Parathyroid adenoma (tissue), 2 donors: ENCODE measurements at regions not wholly inside any gene's neighbourhood (a gene's known extent, or its start where the extent isn't known, plus 50 kb on each side); places are given as distances from the start of the nearest gene placed in this dataset.

ENCODE experiments used
- H2AFZ ChIP-seq: fragments of 300-600 bp; sonication (generic); one replicate; pipeline ENCODE4 v1.7.0; 2017; ENCODE audit warnings: antibody characterized with exemption, mild to moderate bottlenecking
- H3K27ac ChIP-seq: fragments of 300-600 bp; sonication (generic); one replicate; pipeline ENCODE4 v1.7.0; 2017
- H3K27me3 ChIP-seq: fragments of 300-600 bp; sonication (generic); one replicate; pipeline ENCODE4 v1.7.0; 2017; ENCODE audit warnings: low read length; ENCODE audit not compliant: control insufficient read depth, insufficient read depth
- H3K36me3 ChIP-seq: fragments of 300-600 bp; sonication (generic); one replicate; pipeline ENCODE4 v1.7.0; 2017; ENCODE audit warnings: low read length; ENCODE audit not compliant: control insufficient read depth, insufficient read depth
- H3K4me1 ChIP-seq: fragments of 300-600 bp; sonication (generic); one replicate; pipeline ENCODE4 v1.7.0; 2017; ENCODE audit warnings: control low read depth
- H3K4me2 ChIP-seq: fragments of 300-600 bp; sonication (generic); one replicate; pipeline ENCODE4 v1.7.0; 2017; ENCODE audit warnings: low read length
- H3K4me3 ChIP-seq: fragments of 300-600 bp; sonication (generic); one replicate; pipeline ENCODE4 v1.7.0; 2017; ENCODE audit warnings: low read depth, low read length
- H3K79me2 ChIP-seq: fragments of 300-600 bp; sonication (generic); one replicate; pipeline ENCODE4 v1.7.0; 2017; ENCODE audit warnings: control low read depth
- H3K9ac ChIP-seq: fragments of 300-600 bp; sonication (generic); one replicate; pipeline ENCODE4 v1.7.0; 2017; ENCODE audit warnings: mild to moderate bottlenecking
- H3K9me3 ChIP-seq: fragments of 300-600 bp; sonication (generic); one replicate; pipeline ENCODE4 v1.7.0; 2017; ENCODE audit warnings: low read length; ENCODE audit not compliant: control insufficient read depth
- TF ChIP-seq, protein P1 (sequence below): fragments of 300-600 bp; sonication (generic); IDR thresholded peaks from one replicate; pipeline ENCODE4 v1.7.0; 2017; ENCODE audit warnings: antibody characterized with exemption, mild to moderate bottlenecking
- donor health status: primary hyperparathyroidism.

DNA sequence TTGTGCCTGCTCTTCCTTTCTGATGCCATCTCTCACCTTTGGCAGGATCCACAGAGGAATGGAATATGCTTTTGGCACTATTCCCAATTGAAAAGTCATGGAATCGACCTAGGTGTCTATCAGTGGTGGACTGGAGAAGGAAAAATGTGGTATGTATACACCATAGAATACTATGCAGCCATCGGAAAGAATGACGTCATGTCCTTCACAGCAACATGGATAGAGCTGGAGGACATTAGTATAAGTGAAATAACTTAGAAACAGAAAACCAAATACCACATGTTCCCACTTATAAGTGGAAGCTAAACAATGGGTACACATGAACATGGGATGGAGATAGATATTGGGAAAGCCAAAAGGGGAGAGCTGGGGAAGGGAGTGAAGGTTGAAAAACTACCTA, 58.3 kb upstream of the SMIM31 start:
- H3K4me3 ChIP-seq, result no peak overlapping the region
- H3K4me1 ChIP-seq, result no peaks in the 10 kb centered on the region

DNA sequence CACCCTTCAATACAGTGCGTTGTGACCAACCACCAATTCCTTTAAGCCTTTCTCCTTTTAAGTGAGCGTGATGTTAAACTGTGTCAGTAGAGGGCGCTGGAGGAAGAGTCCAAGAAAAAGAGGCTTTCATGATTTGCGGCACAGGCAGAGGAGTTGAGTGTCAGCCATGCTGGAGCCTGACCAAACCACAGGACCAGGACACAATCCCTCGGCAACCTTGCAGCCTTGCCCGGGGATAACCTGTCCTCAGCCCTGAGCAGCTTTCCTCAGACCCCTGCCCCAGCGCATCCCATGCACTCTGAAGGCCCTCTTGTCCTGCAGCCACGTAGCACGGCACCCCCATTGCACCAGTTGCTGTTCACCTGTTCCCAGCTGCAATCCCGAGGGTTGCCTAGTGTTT, 53.5 kb upstream of the SMIM31 start:
- no peaks in the 10 kb centered on the region for H3K36me3 ChIP-seq
- no peak overlapping the region for H2AFZ ChIP-seq
- H3K27ac ChIP-seq, result no peak overlapping the region
- H3K9ac ChIP-seq, result no peak overlapping the region
- no peaks in the 10 kb centered on the region for H3K9me3 ChIP-seq
- TF ChIP-seq, protein P1, sequence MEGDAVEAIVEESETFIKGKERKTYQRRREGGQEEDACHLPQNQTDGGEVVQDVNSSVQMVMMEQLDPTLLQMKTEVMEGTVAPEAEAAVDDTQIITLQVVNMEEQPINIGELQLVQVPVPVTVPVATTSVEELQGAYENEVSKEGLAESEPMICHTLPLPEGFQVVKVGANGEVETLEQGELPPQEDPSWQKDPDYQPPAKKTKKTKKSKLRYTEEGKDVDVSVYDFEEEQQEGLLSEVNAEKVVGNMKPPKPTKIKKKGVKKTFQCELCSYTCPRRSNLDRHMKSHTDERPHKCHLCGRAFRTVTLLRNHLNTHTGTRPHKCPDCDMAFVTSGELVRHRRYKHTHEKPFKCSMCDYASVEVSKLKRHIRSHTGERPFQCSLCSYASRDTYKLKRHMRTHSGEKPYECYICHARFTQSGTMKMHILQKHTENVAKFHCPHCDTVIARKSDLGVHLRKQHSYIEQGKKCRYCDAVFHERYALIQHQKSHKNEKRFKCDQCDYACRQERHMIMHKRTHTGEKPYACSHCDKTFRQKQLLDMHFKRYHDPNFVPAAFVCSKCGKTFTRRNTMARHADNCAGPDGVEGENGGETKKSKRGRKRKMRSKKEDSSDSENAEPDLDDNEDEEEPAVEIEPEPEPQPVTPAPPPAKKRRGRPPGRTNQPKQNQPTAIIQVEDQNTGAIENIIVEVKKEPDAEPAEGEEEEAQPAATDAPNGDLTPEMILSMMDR, result no peak
- H3K4me2 ChIP-seq, result no peak overlapping the region
- no peaks in the 10 kb centered on the region for H3K79me2 ChIP-seq
- no peaks in the 10 kb centered on the region for H3K4me1 ChIP-seq
- H3K4me3 ChIP-seq, result no peak overlapping the region
- H3K27me3 ChIP-seq, result no peaks in the 10 kb centered on the region

More for the DNA sequence above, 58.3 kb upstream of the SMIM31 start:
- H3K27ac ChIP-seq, result no peak overlapping the region
- TF ChIP-seq, protein P1, result no peak
- no peak overlapping the region for H3K4me2 ChIP-seq
- H3K27me3 ChIP-seq, result no peaks in the 10 kb centered on the region
- no peaks in the 10 kb centered on the region for H3K9me3 ChIP-seq
- no peak overlapping the region for H3K9ac ChIP-seq
- H2AFZ ChIP-seq, result no peak overlapping the region
- no peaks in the 10 kb centered on the region for H3K79me2 ChIP-seq
- no peaks in the 10 kb centered on the region for H3K36me3 ChIP-seq

DNA sequence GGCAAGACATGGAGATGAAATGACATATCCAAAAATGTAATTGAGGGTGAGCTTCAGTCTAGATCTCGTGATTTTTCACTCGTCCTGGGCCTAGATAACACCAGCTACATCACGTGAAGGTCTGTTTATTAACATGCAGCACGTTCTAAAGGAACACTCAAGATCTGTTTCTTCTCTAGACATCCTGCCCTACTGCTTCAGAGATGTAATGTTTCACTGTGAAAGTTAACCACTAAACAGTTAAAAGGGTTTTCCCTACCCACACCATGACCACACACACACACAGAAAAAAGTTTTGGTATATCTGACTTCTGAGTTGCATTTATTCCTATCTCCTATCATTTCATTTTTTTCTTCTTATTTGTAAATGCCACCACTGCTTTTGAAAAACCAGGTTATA, 52.3 kb upstream of the SMIM31 start:
- Histone ChIP-seq H2AFZ (no peak overlapping the region), H3K9ac (no peak overlapping the region), H3K4me3 (no peak overlapping the region), H3K36me3 (no peaks in the 10 kb centered on the region), H3K27me3 (no peaks in the 10 kb centered on the region), H3K27ac (no peak overlapping the region), H3K79me2 (no peaks in the 10 kb centered on the region), H3K4me2 (no peak overlapping the region), H3K9me3 (no peaks in the 10 kb centered on the region), H3K4me1 (no peaks in the 10 kb centered on the region)
- TF ChIP-seq, protein P1, result no peak
